Tibial nerve (tissue), 4 donors: ENCODE measurements at regions not wholly inside any gene's neighbourhood (a gene's known extent, or its start where the extent isn't known, plus 50 kb on each side); places are given as distances from the start of the nearest gene placed in this dataset.

Source experiments
- EP300 ChIP-seq, 2 donors: sonication (generic); formaldehyde crosslinking; IDR thresholded peaks; one replicate each; pipeline ENCODE4 v1.6.1; 2017; ENCODE audit warnings: antibody characterized with exemption in 2 of 2, mild to moderate bottlenecking in 1 of 2
- POLR2A ChIP-seq, 2 donors: fragments of 450-650 bp; IDR thresholded peaks; one replicate each; pipeline ENCODE4 v1.6.1; 2017; ENCODE audit warnings: antibody characterized with exemption in 2 of 2, mild to moderate bottlenecking in 2 of 2, moderate library complexity in 2 of 2
- TF ChIP-seq, protein P1 (sequence below), 5 experiments: fragments of 200-600 bp in 3 of 5; fragments of 450-650 bp in 2 of 5; sonication (generic) in 3 of 5; IDR thresholded peaks; one replicate each; pipeline ENCODE4 v1.5.1; 2016 to 2019; ENCODE audit warnings: antibody characterized with exemption in 5 of 5, mild to moderate bottlenecking in 3 of 5, moderate library complexity in 2 of 5

GRCh38 chr14:45492876-45493275 is 239.9 kb upstream of the MIS18BP1 start:
- TF ChIP-seq, protein P1, sequence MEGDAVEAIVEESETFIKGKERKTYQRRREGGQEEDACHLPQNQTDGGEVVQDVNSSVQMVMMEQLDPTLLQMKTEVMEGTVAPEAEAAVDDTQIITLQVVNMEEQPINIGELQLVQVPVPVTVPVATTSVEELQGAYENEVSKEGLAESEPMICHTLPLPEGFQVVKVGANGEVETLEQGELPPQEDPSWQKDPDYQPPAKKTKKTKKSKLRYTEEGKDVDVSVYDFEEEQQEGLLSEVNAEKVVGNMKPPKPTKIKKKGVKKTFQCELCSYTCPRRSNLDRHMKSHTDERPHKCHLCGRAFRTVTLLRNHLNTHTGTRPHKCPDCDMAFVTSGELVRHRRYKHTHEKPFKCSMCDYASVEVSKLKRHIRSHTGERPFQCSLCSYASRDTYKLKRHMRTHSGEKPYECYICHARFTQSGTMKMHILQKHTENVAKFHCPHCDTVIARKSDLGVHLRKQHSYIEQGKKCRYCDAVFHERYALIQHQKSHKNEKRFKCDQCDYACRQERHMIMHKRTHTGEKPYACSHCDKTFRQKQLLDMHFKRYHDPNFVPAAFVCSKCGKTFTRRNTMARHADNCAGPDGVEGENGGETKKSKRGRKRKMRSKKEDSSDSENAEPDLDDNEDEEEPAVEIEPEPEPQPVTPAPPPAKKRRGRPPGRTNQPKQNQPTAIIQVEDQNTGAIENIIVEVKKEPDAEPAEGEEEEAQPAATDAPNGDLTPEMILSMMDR (IDR thresholded peaks at IDR 0.05), result no peak
- no peak for TF ChIP-seq POLR2A (IDR thresholded peaks at IDR 0.05)
- no peak for TF ChIP-seq EP300 (IDR thresholded peaks at IDR 0.05)
